Mesenchymal stem cell (in vitro differentiated cells and primary cell): ENCODE measurements at regions not wholly inside any gene's neighbourhood (a gene's known extent, or its start where the extent isn't known, plus 50 kb on each side); places are given as distances from the start of the nearest gene placed in this dataset.

Experiments
- DNase-seq: peaks from one replicate; pipeline ENCODE4 v3.0.0-alpha.2; 2013
- H2AFZ ChIP-seq: one replicate; pipeline ENCODE4 v1.6.1; 2013; ENCODE audit warnings: low read depth, mild to moderate bottlenecking, control low read depth, inconsistent platforms, low read length, moderate library complexity
- H2AK5ac ChIP-seq: 2 replicates; pipeline ENCODE4 v1.6.1; 2013; ENCODE audit warnings: low read length, moderate library complexity, mild to moderate bottlenecking, inconsistent platforms; ENCODE audit not compliant: severe bottlenecking
- H2BK120ac ChIP-seq: one replicate; pipeline ENCODE4 v1.6.1; 2013; ENCODE audit warnings: low read depth, mild to moderate bottlenecking, inconsistent platforms, low read length, moderate library complexity
- H2BK12ac ChIP-seq, 2 experiments: one replicate each; pipeline ENCODE4 v1.6.1; 2013; ENCODE audit warnings: inconsistent platforms in 2 of 2, low read length in 2 of 2, mild to moderate bottlenecking in 2 of 2, moderate library complexity in 2 of 2, control low read depth in 1 of 2
- H2BK15ac ChIP-seq: one replicate; pipeline ENCODE4 v1.6.1; 2013; ENCODE audit warnings: mild to moderate bottlenecking, low read depth, inconsistent platforms; ENCODE audit not compliant: poor library complexity, severe bottlenecking
- H2BK5ac ChIP-seq: 2 replicates; pipeline ENCODE4 v1.6.1; 2013; ENCODE audit warnings: low read depth, mild to moderate bottlenecking, low read length, control low read depth, inconsistent platforms; ENCODE audit not compliant: poor library complexity, severe bottlenecking
- H3K14ac ChIP-seq, 2 experiments: one replicate each; pipeline ENCODE4 v1.6.1; 2013; ENCODE audit warnings: inconsistent platforms in 2 of 2, low read length in 2 of 2, control low read depth in 1 of 2, mild to moderate bottlenecking in 1 of 2, moderate library complexity in 1 of 2
- H3K18ac ChIP-seq, 2 experiments: one replicate each; pipeline ENCODE4 v1.6.1; 2013; ENCODE audit warnings: inconsistent platforms in 2 of 2, low read length in 2 of 2, control low read depth in 1 of 2, low read depth in 1 of 2, mild to moderate bottlenecking in 1 of 2
- H3K23ac ChIP-seq, 2 experiments: one replicate each; pipeline ENCODE4 v1.6.1; 2013; ENCODE audit warnings: inconsistent platforms in 2 of 2, low read length in 2 of 2, mild to moderate bottlenecking in 2 of 2, moderate library complexity in 2 of 2, control low read depth in 1 of 2
- H3K27ac ChIP-seq: 2 replicates; pipeline ENCODE4 v1.5.1; 2013; ENCODE audit warnings: mild to moderate bottlenecking, moderate library complexity, low read length, control low read depth, inconsistent platforms; ENCODE audit not compliant: poor library complexity, severe bottlenecking
- H3K27me3 ChIP-seq, 2 experiments: 2 replicates each; pipeline versions ENCODE4 v1.6.1 to v1.7.0; 2013; ENCODE audit warnings: low read length in 2 of 2, mild to moderate bottlenecking in 2 of 2, moderate library complexity in 2 of 2, control low read depth in 1 of 2, inconsistent platforms in 1 of 2; ENCODE audit not compliant: control insufficient read depth in 1 of 2, insufficient read depth in 1 of 2
- H3K36me3 ChIP-seq, 2 experiments: 2 replicates each; pipeline versions ENCODE4 v1.6.1 to v1.7.0; 2013; ENCODE audit warnings: low read length in 2 of 2, control low read depth in 1 of 2, inconsistent platforms in 1 of 2, low read depth in 1 of 2, mild to moderate bottlenecking in 1 of 2; ENCODE audit not compliant: insufficient read depth in 2 of 2, control insufficient read depth in 1 of 2
- H3K4ac ChIP-seq, 2 experiments: one replicate each; pipeline ENCODE4 v1.6.1; 2013; ENCODE audit warnings: inconsistent platforms in 2 of 2, low read length in 2 of 2, mild to moderate bottlenecking in 2 of 2, moderate library complexity in 2 of 2, control low read depth in 1 of 2, low read depth in 1 of 2
- H3K4me1 ChIP-seq: 2 replicates; pipeline ENCODE4 v1.6.1; 2013; ENCODE audit warnings: low read depth, low read length, control low read depth; ENCODE audit not compliant: control insufficient read depth, insufficient read depth
- H3K4me2 ChIP-seq: 2 replicates; pipeline ENCODE4 v1.6.1; 2013; ENCODE audit warnings: low read length, mild to moderate bottlenecking, inconsistent platforms; ENCODE audit not compliant: poor library complexity, severe bottlenecking
- H3K4me3 ChIP-seq, 2 experiments: 2 replicates each; pipeline versions ENCODE4 v1.5.1 to v1.7.0; 2013; ENCODE audit warnings: low read length in 2 of 2, mild to moderate bottlenecking in 2 of 2, control low read depth in 1 of 2, low read depth in 1 of 2; ENCODE audit not compliant: insufficient read depth in 1 of 2
- H3K79me1 ChIP-seq: replicated peaks from 2 replicates; pipeline ENCODE4 v1.6.1; 2013; ENCODE audit warnings: mild to moderate bottlenecking, control low read depth, low read length, inconsistent platforms; ENCODE audit not compliant: poor library complexity, severe bottlenecking
- H3K9ac ChIP-seq: 2 replicates; pipeline ENCODE4 v1.7.0; 2013; ENCODE audit warnings: mild to moderate bottlenecking, low read length, moderate library complexity
- H3K9me3 ChIP-seq: 2 replicates; pipeline ENCODE4 v1.7.0; 2013; ENCODE audit warnings: mild to moderate bottlenecking, low read length; ENCODE audit not compliant: control insufficient read depth
- H4K8ac ChIP-seq: one replicate; pipeline ENCODE4 v1.6.1; 2013; ENCODE audit warnings: inconsistent platforms, mild to moderate bottlenecking, low read length, moderate library complexity
- H4K91ac ChIP-seq: one replicate; pipeline ENCODE4 v1.6.1; 2013; ENCODE audit warnings: mild to moderate bottlenecking, low read length, inconsistent platforms
- WGBS: methylation state at CpG from one replicate; pipeline ENCODE4 v1.1.7; 2013; ENCODE audit warnings: mixed read lengths; 5-methylcytosine and 5-hydroxymethylcytosine counted together

- H3K36me3 ChIP-seq: no peaks in the 10 kb centered on the region
- H2BK5ac ChIP-seq: no peak overlapping the region
- H3K23ac ChIP-seq: no peak overlapping the region
- H2BK12ac ChIP-seq: no peak overlapping the region
- H2BK120ac ChIP-seq: no peak overlapping the region
- no peak overlapping the region for H3K27ac ChIP-seq
- no peaks in the 10 kb centered on the region for H3K79me1 ChIP-seq
- no peak overlapping the region for H3K4me2 ChIP-seq
- WGBS: 72% methylated on average over 4 of the region's 4 CpGs
- H2BK15ac ChIP-seq: no peak overlapping the region
- H3K18ac ChIP-seq: no peak overlapping the region
- no peak overlapping the region for H2AFZ ChIP-seq
- H4K8ac ChIP-seq: no peak overlapping the region
- no peaks in the 10 kb centered on the region for H3K4me1 ChIP-seq
- H4K91ac ChIP-seq: no peak overlapping the region
- no peak overlapping the region for H3K4me3 ChIP-seq
- H3K4ac ChIP-seq: no peak overlapping the region
- DNase-seq: no peak
- no peak overlapping the region for H3K14ac ChIP-seq
- H2AK5ac ChIP-seq: no peak overlapping the region
- H3K9ac ChIP-seq: no peak overlapping the region
- no peaks in the 10 kb centered on the region for H3K27me3 ChIP-seq
- no peaks in the 10 kb centered on the region for H3K9me3 ChIP-seq
Measured at GRCh38 chr5:106306313-106307028, 1364.3 kb downstream of the EFNA5 start.

GRCh38 chr5:106303911-106304310, 1366.8 kb downstream of the EFNA5 start:
- no peak overlapping the region for H3K9ac ChIP-seq
- H2BK5ac ChIP-seq: no peak overlapping the region
- DNase-seq: no peak
- H3K27me3 ChIP-seq: no peaks in the 10 kb centered on the region
- H3K23ac ChIP-seq: no peak overlapping the region
- H3K18ac ChIP-seq: no peak overlapping the region
- 100% methylated on average over 2 of the region's 2 CpGs for WGBS
- no peak overlapping the region for H2BK15ac ChIP-seq
- no peaks in the 10 kb centered on the region for H3K36me3 ChIP-seq
- H3K4me3 ChIP-seq: no peak overlapping the region
- H3K14ac ChIP-seq: no peak overlapping the region
- H3K4ac ChIP-seq: no peak overlapping the region
- H2BK12ac ChIP-seq: no peak overlapping the region
- no peak overlapping the region for H3K4me2 ChIP-seq
- H4K8ac ChIP-seq: no peak overlapping the region
- H3K4me1 ChIP-seq: no peaks in the 10 kb centered on the region
- no peak overlapping the region for H3K27ac ChIP-seq
- no peak overlapping the region for H2BK120ac ChIP-seq
- no peaks in the 10 kb centered on the region for H3K9me3 ChIP-seq
- H2AFZ ChIP-seq: no peak overlapping the region
- H3K79me1 ChIP-seq: no peaks in the 10 kb centered on the region
- H4K91ac ChIP-seq: no peak overlapping the region
- H2AK5ac ChIP-seq: no peak overlapping the region

GRCh38 chr5:106292654-106293053, 1378.1 kb downstream of the EFNA5 start:
- Histone ChIP-seq H3K4ac (no peak overlapping the region), H3K4me3 (no peak overlapping the region), H3K4me1 (no peaks in the 10 kb centered on the region), H2AK5ac (no peak overlapping the region), H4K91ac (no peak overlapping the region), H3K4me2 (no peak overlapping the region), H4K8ac (no peak overlapping the region), H2BK120ac (no peak overlapping the region), H3K79me1 (no peaks in the 10 kb centered on the region), H3K9me3 (no peaks in the 10 kb centered on the region), H3K36me3 (no peaks in the 10 kb centered on the region), H2BK15ac (no peak overlapping the region), H3K18ac (no peak overlapping the region), H3K9ac (no peak overlapping the region), H2AFZ (no peak overlapping the region), H3K14ac (no peak overlapping the region), H3K23ac (no peak overlapping the region), H2BK12ac (no peak overlapping the region), H2BK5ac (no peak overlapping the region), H3K27me3 (no peaks in the 10 kb centered on the region), H3K27ac (no peak overlapping the region)
- 22% methylated on average over 1 of the region's 2 CpGs for WGBS
- DNase-seq: no peak

- no peak overlapping the region for H2AK5ac ChIP-seq
- H2AFZ ChIP-seq: no peak overlapping the region
- no peak overlapping the region for H3K23ac ChIP-seq
- H3K36me3 ChIP-seq: no peaks in the 10 kb centered on the region
- no peaks in the 10 kb centered on the region for H3K9me3 ChIP-seq
- H3K27ac ChIP-seq: no peak overlapping the region
- 100% methylated on average over 1 of the region's 1 CpG for WGBS
- no peak overlapping the region for H3K14ac ChIP-seq
- H3K9ac ChIP-seq: no peak overlapping the region
- H3K79me1 ChIP-seq: no peaks in the 10 kb centered on the region
- H3K4me2 ChIP-seq: no peak overlapping the region
- H3K4me3 ChIP-seq: no peak overlapping the region
- H2BK120ac ChIP-seq: no peak overlapping the region
- no peak overlapping the region for H2BK15ac ChIP-seq
- DNase-seq: no peak
- no peak overlapping the region for H3K4ac ChIP-seq
- H2BK5ac ChIP-seq: no peak overlapping the region
- no peaks in the 10 kb centered on the region for H3K4me1 ChIP-seq
- no peak overlapping the region for H4K8ac ChIP-seq
- no peaks in the 10 kb centered on the region for H3K27me3 ChIP-seq
- no peak overlapping the region for H4K91ac ChIP-seq
- no peak overlapping the region for H2BK12ac ChIP-seq
- H3K18ac ChIP-seq: no peak overlapping the region
Measured at GRCh38 chr5:106290841-106291240, 1379.9 kb downstream of the EFNA5 start.
